ENCODE measurements at regions not wholly inside any gene's neighbourhood (a gene's known extent, or its start where the extent isn't known, plus 50 kb on each side); places are given as distances from the start of the nearest gene placed in this dataset.

DNA sequence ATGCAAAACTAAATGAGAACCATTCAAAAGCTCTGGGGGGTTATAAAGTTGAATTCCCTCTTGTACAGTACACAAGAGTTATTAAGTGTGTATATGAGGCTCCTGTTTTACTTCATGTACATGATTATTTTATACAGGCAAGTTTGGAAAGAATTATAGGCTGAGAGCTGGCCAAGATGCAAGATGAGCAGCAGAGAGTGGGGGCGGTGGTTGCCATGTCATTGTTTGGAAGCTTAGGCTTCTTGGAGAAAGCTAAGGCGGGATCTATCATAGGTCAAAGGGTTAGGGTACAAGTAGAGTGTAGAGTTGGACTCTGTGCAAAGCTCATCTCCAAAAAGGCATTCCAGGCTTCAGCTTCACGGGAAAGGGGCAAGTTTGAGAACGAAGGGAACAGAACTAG lies 297.1 kb upstream of the TBX3 start:
- Mint-ChIP-seq H3K27ac (no peak overlapping the region), H3K36me3 (ENCODE audit: low read depth) (no peaks in the 10 kb centered on the region), H3K4me3 (no peak overlapping the region), H3K27me3 (no peaks in the 10 kb centered on the region), H3K9me3 (peaks cover 11% of the 10 kb centered on the region), H3K4me1 (no peaks in the 10 kb centered on the region)
- ChIA-PET POLR2A (no interaction called here), CTCF (no interaction called here)
- intact Hi-C loops (cut with micrococcal nuclease): no loop called here
- DNase-seq (no peak), ATAC-seq (ENCODE audit: low read depth) (no peak)
- TF ChIP-seq, protein P1, sequence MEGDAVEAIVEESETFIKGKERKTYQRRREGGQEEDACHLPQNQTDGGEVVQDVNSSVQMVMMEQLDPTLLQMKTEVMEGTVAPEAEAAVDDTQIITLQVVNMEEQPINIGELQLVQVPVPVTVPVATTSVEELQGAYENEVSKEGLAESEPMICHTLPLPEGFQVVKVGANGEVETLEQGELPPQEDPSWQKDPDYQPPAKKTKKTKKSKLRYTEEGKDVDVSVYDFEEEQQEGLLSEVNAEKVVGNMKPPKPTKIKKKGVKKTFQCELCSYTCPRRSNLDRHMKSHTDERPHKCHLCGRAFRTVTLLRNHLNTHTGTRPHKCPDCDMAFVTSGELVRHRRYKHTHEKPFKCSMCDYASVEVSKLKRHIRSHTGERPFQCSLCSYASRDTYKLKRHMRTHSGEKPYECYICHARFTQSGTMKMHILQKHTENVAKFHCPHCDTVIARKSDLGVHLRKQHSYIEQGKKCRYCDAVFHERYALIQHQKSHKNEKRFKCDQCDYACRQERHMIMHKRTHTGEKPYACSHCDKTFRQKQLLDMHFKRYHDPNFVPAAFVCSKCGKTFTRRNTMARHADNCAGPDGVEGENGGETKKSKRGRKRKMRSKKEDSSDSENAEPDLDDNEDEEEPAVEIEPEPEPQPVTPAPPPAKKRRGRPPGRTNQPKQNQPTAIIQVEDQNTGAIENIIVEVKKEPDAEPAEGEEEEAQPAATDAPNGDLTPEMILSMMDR (IDR thresholded peaks at IDR 0.05): no peak

DNA sequence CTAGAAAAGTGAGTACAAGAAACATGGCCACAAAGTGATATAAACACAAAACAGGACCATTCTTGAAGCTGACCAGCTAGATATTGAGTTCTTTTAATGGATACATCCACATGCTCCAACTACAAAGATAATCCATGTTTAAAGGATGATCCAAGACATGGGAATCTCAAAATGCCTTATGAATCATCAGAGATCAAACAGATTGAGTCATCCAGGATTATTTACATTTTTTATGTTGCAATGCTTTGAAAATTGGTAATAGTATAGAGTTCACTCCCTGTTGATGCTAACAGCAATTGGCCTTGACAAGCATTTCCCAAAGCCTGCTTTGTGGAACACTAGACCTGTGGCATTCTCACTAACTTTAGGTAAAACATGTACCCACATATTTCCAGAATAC lies 293.0 kb upstream of the TBX3 start:
- ATAC-seq (ENCODE audit: low read depth): no peak
- H3K27me3 Mint-ChIP-seq: no peaks in the 10 kb centered on the region
- intact Hi-C loops (cut with micrococcal nuclease): no loop called here
- no peak overlapping the region for H3K27ac Mint-ChIP-seq
- H3K36me3 Mint-ChIP-seq (ENCODE audit: low read depth): no peaks in the 10 kb centered on the region
- POLR2A ChIA-PET: no interaction called here
- TF ChIP-seq, protein P1 (IDR thresholded peaks at IDR 0.05): no peak
- peaks cover 11% of the 10 kb centered on the region for H3K9me3 Mint-ChIP-seq
- CTCF ChIA-PET: no interaction called here
- no peak for DNase-seq
- H3K4me1 Mint-ChIP-seq: no peaks in the 10 kb centered on the region
- H3K4me3 Mint-ChIP-seq: no peak overlapping the region

GRCh38 chr12:114976372-114976771 lies 292.4 kb upstream of the TBX3 start:
- DNase-seq: no peak
- TF ChIP-seq, protein P1 (IDR thresholded peaks at IDR 0.05): no peak
- Mint-ChIP-seq H3K36me3 (ENCODE audit: low read depth) (no peaks in the 10 kb centered on the region), H3K9me3 (peaks cover 11% of the 10 kb centered on the region), H3K27me3 (no peaks in the 10 kb centered on the region), H3K4me1 (no peaks in the 10 kb centered on the region), H3K27ac (no peak overlapping the region), H3K4me3 (no peak overlapping the region)
- intact Hi-C loops (cut with micrococcal nuclease): no loop called here
- ChIA-PET POLR2A (no interaction called here), CTCF (no interaction called here)
- no peak for ATAC-seq (ENCODE audit: low read depth)

DNA sequence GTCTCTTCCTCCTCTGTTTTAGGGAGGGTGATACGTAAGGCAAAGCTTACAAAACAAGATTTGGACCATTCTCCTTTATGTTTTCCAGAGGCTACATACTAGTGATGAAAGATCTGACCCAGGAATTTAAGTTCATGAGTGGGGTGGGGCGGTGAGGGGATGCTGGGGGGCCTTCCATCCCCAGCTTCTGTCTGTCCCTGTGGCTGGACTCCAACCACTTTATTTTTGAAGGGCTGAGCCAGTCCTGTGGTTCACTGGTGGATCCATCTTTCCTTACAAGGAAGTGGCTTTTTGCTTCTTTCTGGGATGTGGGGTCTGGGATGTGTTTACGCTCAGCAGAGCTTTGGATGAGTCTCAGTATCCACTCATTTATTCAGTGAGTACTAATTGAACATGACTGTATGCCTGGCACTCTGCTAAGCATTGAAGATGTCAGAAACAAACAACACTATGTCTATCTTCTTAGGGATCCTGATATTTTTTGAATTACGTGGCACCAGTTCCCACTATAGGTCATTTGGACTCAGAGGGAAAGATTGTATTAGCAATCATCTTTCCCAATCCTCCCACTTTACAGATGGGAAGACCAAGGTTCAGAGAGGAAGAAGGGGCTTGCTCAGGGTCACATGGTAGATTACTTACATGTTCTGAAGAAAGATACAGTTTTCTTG lies 291.8 kb upstream of the TBX3 start:
- Mint-ChIP-seq H3K4me1 (no peaks in the 10 kb centered on the region), H3K27me3 (no peaks in the 10 kb centered on the region), H3K9me3 (peaks cover 11% of the 10 kb centered on the region), H3K4me3 (no peak overlapping the region), H3K36me3 (ENCODE audit: low read depth) (no peaks in the 10 kb centered on the region), H3K27ac (no peak overlapping the region)
- POLR2A ChIA-PET: no interaction called here
- DNase-seq (no peak), ATAC-seq (ENCODE audit: low read depth) (no peak)
- intact Hi-C loops (cut with micrococcal nuclease): no loop called here
- CTCF ChIA-PET: no interaction called here
- TF ChIP-seq, protein P1 (IDR thresholded peaks at IDR 0.05): no peak

DNA sequence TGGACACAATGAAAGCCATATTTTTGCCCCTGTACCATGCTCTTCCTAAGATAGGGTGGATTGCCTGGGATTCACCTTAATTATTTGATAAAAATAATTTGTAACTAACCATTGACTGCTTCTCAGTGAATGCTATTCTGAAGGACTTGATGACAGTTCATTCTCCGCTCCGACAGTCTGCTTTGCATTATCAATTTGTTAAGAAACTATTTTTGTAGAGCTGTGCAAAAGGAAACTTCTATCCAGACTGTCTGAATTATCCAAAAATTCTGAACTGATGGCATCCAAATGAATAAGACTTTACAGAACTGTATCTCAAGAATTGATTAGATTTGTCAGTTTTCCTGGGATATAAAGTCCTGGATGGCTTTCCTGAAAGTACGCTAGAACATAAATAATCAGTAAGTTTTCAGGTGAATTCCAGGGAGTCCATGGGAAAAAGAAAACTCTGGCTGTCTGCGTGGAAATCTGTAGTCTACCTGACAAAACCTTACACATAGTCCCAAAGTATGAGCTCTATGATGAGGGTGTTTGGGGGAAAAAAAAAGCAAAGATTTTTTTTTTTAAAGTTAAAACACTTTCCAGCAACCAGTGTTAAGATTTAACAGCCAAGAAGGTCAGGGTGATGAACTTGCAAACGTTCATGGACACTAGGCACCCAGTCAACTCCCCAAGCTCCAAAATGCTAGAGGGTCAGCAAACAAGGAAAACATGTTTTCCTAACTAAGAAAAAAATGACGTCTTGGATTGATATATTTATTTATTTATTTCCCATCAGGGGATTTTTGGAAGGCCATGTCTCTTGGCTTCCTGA lies 291.1 kb upstream of the TBX3 start:
- no peak for DNase-seq
- Mint-ChIP-seq H3K4me3 (no peak overlapping the region), H3K9me3 (peaks cover 11% of the 10 kb centered on the region), H3K27ac (no peak overlapping the region), H3K36me3 (ENCODE audit: low read depth) (no peaks in the 10 kb centered on the region), H3K4me1 (no peaks in the 10 kb centered on the region), H3K27me3 (no peaks in the 10 kb centered on the region)
- TF ChIP-seq, protein P1 (IDR thresholded peaks at IDR 0.05): no peak
- no peak for ATAC-seq (ENCODE audit: low read depth)
- CTCF ChIA-PET: no interaction called here
- POLR2A ChIA-PET: no interaction called here
- intact Hi-C loops (cut with micrococcal nuclease): no loop called here

All from activated B cell treated with CpG ODN at 0.5 μM for 24 hours (primary cell).